Activated CD4-positive, alpha-beta T cell treated with anti-CD3 and anti-CD28 coated beads, Interleukin-2, amount 10 ng/mL, durations not matched to agents 7 days and 5 days (primary cell): ENCODE measurements at regions not wholly inside any gene's neighbourhood (a gene's known extent, or its start where the extent isn't known, plus 50 kb on each side); places are given as distances from the start of the nearest gene placed in this dataset.

Experiments used
- CTCF ChIA-PET: fragments of 350-600 bp; sonication (Branson Sonifier 250); formaldehyde crosslinking; loops from one replicate; lab custom pipeline; 2021; ENCODE audit warnings: antibody characterized with exemption; lab: Charles Lee
- POLR2A ChIA-PET: fragments of 350-600 bp; sonication (Branson Sonifier 250); formaldehyde crosslinking; loops from one replicate; lab custom pipeline; 2021; ENCODE audit warnings: antibody characterized with exemption; lab: Charles Lee
- DNase-seq: peaks from one replicate; pipeline ENCODE4 v3.0.0-alpha.2; 2020
- H3K27ac Mint-ChIP-seq: one replicate; pipeline ENCODE4 v1.8.0; 2021; ENCODE audit warnings: mild to moderate bottlenecking, moderate library complexity, mixed read lengths
- H3K27me3 Mint-ChIP-seq: one replicate; pipeline ENCODE4 v1.8.0; 2021; ENCODE audit warnings: mixed read lengths
- H3K36me3 Mint-ChIP-seq: one replicate; pipeline ENCODE4 v1.8.0; 2021; ENCODE audit warnings: low read depth, mixed read lengths
- H3K4me1 Mint-ChIP-seq: one replicate; pipeline ENCODE4 v1.8.0; 2021; ENCODE audit warnings: mixed read lengths
- H3K4me3 Mint-ChIP-seq: one replicate; pipeline ENCODE4 v1.8.0; 2021; ENCODE audit warnings: mild to moderate bottlenecking, moderate library complexity, mixed read lengths
- H3K9me3 Mint-ChIP-seq: one replicate; pipeline ENCODE4 v1.8.0; 2021; ENCODE audit warnings: mixed read lengths

GRCh38 chr2:217336694-217337093, 476.8 kb upstream of the TNP1 start:
- DNase-seq, result no peak
- H3K4me1 Mint-ChIP-seq, result no peaks in the 10 kb centered on the region
- no peaks in the 10 kb centered on the region for H3K36me3 Mint-ChIP-seq
- no peak overlapping the region for H3K27ac Mint-ChIP-seq
- no peaks in the 10 kb centered on the region for H3K27me3 Mint-ChIP-seq
- no peak overlapping the region for H3K4me3 Mint-ChIP-seq
- H3K9me3 Mint-ChIP-seq, result no peaks in the 10 kb centered on the region
- CTCF ChIA-PET, result interaction anchor here (1.1 kb wide), 1 partner anchor 14 kb away, joined by 3 read pairs; no protein-coding TSS in a partner anchor
- POLR2A ChIA-PET, result no interaction called here

GRCh38 chr2:217335341-217335966, 475.6 kb upstream of the TNP1 start:
- Mint-ChIP-seq H3K4me3 (no peak overlapping the region), H3K27me3 (no peaks in the 10 kb centered on the region), H3K36me3 (no peaks in the 10 kb centered on the region), H3K27ac (no peak overlapping the region), H3K4me1 (no peaks in the 10 kb centered on the region), H3K9me3 (no peaks in the 10 kb centered on the region)
- ChIA-PET CTCF (no interaction called here), POLR2A (no interaction called here)
- no peak for DNase-seq

- POLR2A ChIA-PET, result no interaction called here
- CTCF ChIA-PET, result no interaction called here
Measured at GRCh38 chr2:217334561-217334960, 474.7 kb upstream of the TNP1 start.

GRCh38 chr2:217332866-217333265, 473.0 kb upstream of the TNP1 start:
- H3K4me3 Mint-ChIP-seq, result no peak overlapping the region
- ChIA-PET POLR2A (interaction anchor here (0.6 kb wide), 1 partner anchor 14 kb away, joined by 3 read pairs; no protein-coding TSS in a partner anchor), CTCF (no interaction called here)
- H3K9me3 Mint-ChIP-seq, result no peaks in the 10 kb centered on the region
- no peak for DNase-seq
- no peaks in the 10 kb centered on the region for H3K36me3 Mint-ChIP-seq
- no peaks in the 10 kb centered on the region for H3K4me1 Mint-ChIP-seq
- H3K27me3 Mint-ChIP-seq, result no peaks in the 10 kb centered on the region
- H3K27ac Mint-ChIP-seq, result no peak overlapping the region

More at GRCh38 chr2:217334561-217334960, 474.7 kb upstream of the TNP1 start:
- no peak overlapping the region for H3K4me3 Mint-ChIP-seq
- no peaks in the 10 kb centered on the region for H3K27me3 Mint-ChIP-seq
- H3K9me3 Mint-ChIP-seq, result no peaks in the 10 kb centered on the region
- H3K36me3 Mint-ChIP-seq, result no peaks in the 10 kb centered on the region
- H3K4me1 Mint-ChIP-seq, result no peaks in the 10 kb centered on the region
- DNase-seq, result no peak
- H3K27ac Mint-ChIP-seq, result no peak overlapping the region

GRCh38 chr2:217332417-217332791, 472.5 kb upstream of the TNP1 start:
- H3K4me1 Mint-ChIP-seq, result no peaks in the 10 kb centered on the region
- POLR2A ChIA-PET, result no interaction called here
- no peaks in the 10 kb centered on the region for H3K36me3 Mint-ChIP-seq
- H3K27me3 Mint-ChIP-seq, result no peaks in the 10 kb centered on the region
- no peaks in the 10 kb centered on the region for H3K9me3 Mint-ChIP-seq
- H3K4me3 Mint-ChIP-seq, result no peak overlapping the region
- H3K27ac Mint-ChIP-seq, result no peak overlapping the region
- CTCF ChIA-PET, result no interaction called here
- DNase-seq, result no peak

- ChIA-PET CTCF (no interaction called here), POLR2A (no interaction called here)
- Mint-ChIP-seq H3K4me3 (no peak overlapping the region), H3K9me3 (no peaks in the 10 kb centered on the region), H3K4me1 (no peaks in the 10 kb centered on the region), H3K27me3 (no peaks in the 10 kb centered on the region), H3K36me3 (no peaks in the 10 kb centered on the region), H3K27ac (no peak overlapping the region)
- DNase-seq, result no peak
Measured at GRCh38 chr2:217331523-217332416, 471.9 kb upstream of the TNP1 start.

- H3K4me1 Mint-ChIP-seq, result no peaks in the 10 kb centered on the region
- ChIA-PET POLR2A (no interaction called here), CTCF (no interaction called here)
- no peaks in the 10 kb centered on the region for H3K9me3 Mint-ChIP-seq
- no peaks in the 10 kb centered on the region for H3K36me3 Mint-ChIP-seq
- H3K27ac Mint-ChIP-seq, result no peak overlapping the region
- DNase-seq, result no peak
- no peaks in the 10 kb centered on the region for H3K27me3 Mint-ChIP-seq
- no peak overlapping the region for H3K4me3 Mint-ChIP-seq
Measured at GRCh38 chr2:217330647-217331046, 470.8 kb upstream of the TNP1 start.

GRCh38 chr2:217329023-217329431, 469.2 kb upstream of the TNP1 start:
- DNase-seq, result no peak
- ChIA-PET POLR2A (no interaction called here), CTCF (no interaction called here)
- Mint-ChIP-seq H3K36me3 (no peaks in the 10 kb centered on the region), H3K9me3 (peaks cover 3% of the 10 kb centered on the region), H3K27ac (no peak overlapping the region), H3K4me3 (no peak overlapping the region), H3K4me1 (no peaks in the 10 kb centered on the region), H3K27me3 (no peaks in the 10 kb centered on the region)

- Mint-ChIP-seq H3K27me3 (no peaks in the 10 kb centered on the region), H3K9me3 (peaks cover 4% of the 10 kb centered on the region), H3K4me3 (no peak overlapping the region), H3K4me1 (no peaks in the 10 kb centered on the region), H3K36me3 (no peaks in the 10 kb centered on the region), H3K27ac (no peak overlapping the region)
- ChIA-PET POLR2A (no interaction called here), CTCF (no interaction called here)
- DNase-seq, result no peak
Measured at GRCh38 chr2:217328622-217328978, 468.7 kb upstream of the TNP1 start.

- Mint-ChIP-seq H3K4me1 (no peaks in the 10 kb centered on the region), H3K9me3 (peaks cover 4% of the 10 kb centered on the region), H3K27me3 (no peaks in the 10 kb centered on the region), H3K4me3 (no peak overlapping the region), H3K27ac (no peak overlapping the region), H3K36me3 (no peaks in the 10 kb centered on the region)
- ChIA-PET CTCF (no interaction called here), POLR2A (no interaction called here)
- no peak for DNase-seq
Measured at GRCh38 chr2:217327953-217328621, 468.2 kb upstream of the TNP1 start.

- DNase-seq, result no peak
- H3K4me3 Mint-ChIP-seq, result no peak overlapping the region
- ChIA-PET CTCF (no interaction called here), POLR2A (no interaction called here)
- no peaks in the 10 kb centered on the region for H3K27me3 Mint-ChIP-seq
- H3K27ac Mint-ChIP-seq, result no peak overlapping the region
- peaks cover 4% of the 10 kb centered on the region for H3K9me3 Mint-ChIP-seq
- H3K4me1 Mint-ChIP-seq, result no peaks in the 10 kb centered on the region
- no peaks in the 10 kb centered on the region for H3K36me3 Mint-ChIP-seq
Measured at GRCh38 chr2:217326238-217327022, 466.6 kb upstream of the TNP1 start.

- Mint-ChIP-seq H3K27me3 (no peaks in the 10 kb centered on the region), H3K27ac (no peak overlapping the region), H3K4me3 (no peak overlapping the region), H3K36me3 (no peaks in the 10 kb centered on the region), H3K9me3 (peaks cover 4% of the 10 kb centered on the region), H3K4me1 (no peaks in the 10 kb centered on the region)
- ChIA-PET CTCF (no interaction called here), POLR2A (no interaction called here)
- DNase-seq, result no peak
Measured at GRCh38 chr2:217325816-217326215, 466.0 kb upstream of the TNP1 start.
